Suprapubic skin (tissue), 4 donors: ENCODE measurements at regions not wholly inside any gene's neighbourhood (a gene's known extent, or its start where the extent isn't known, plus 50 kb on each side); places are given as distances from the start of the nearest gene placed in this dataset.

ENCODE experiments used
- DNase-seq, 2 donors: peaks; one replicate each; pipeline ENCODE4 v3.0.0-alpha.2; 2019; ENCODE audit warnings: low spot score in 2 of 2
- H3K27ac ChIP-seq: fragments of 200-600 bp; sonication (generic); one replicate; pipeline ENCODE4 v1.5.1; 2019
- H3K27me3 ChIP-seq: fragments of 200-600 bp; sonication (generic); one replicate; pipeline ENCODE4 v1.5.1; 2019
- H3K36me3 ChIP-seq: fragments of 200-600 bp; sonication (generic); one replicate; pipeline ENCODE4 v1.5.1; 2019
- H3K4me1 ChIP-seq: fragments of 200-600 bp; sonication (generic); one replicate; pipeline ENCODE4 v1.5.1; 2019
- H3K4me3 ChIP-seq: fragments of 200-600 bp; sonication (generic); one replicate; pipeline ENCODE4 v1.5.1; 2019; ENCODE audit warnings: mild to moderate bottlenecking
- H3K9me3 ChIP-seq: fragments of 200-600 bp; sonication (generic); one replicate; pipeline ENCODE4 v1.5.1; 2019
- EP300 ChIP-seq: sonication (generic); formaldehyde crosslinking; IDR thresholded peaks from one replicate; pipeline ENCODE4 v1.6.1; 2017; ENCODE audit warnings: antibody characterized with exemption
- POLR2A ChIP-seq, 2 donors: fragments of 450-650 bp; IDR thresholded peaks; one replicate each; pipeline ENCODE4 v1.6.1; 2017; ENCODE audit warnings: antibody characterized with exemption in 2 of 2, mild to moderate bottlenecking in 2 of 2, moderate library complexity in 2 of 2
- POLR2AphosphoS5 ChIP-seq, 3 donors: sonication (generic); formaldehyde crosslinking; IDR thresholded peaks; one replicate each; pipeline ENCODE4 v1.6.1; 2017; ENCODE audit warnings: antibody characterized with exemption in 3 of 3
- WGBS: methylation state at CpG from one replicate; pipeline ENCODE4 v1.1.5; 2018; 5-methylcytosine and 5-hydroxymethylcytosine counted together
- TF ChIP-seq, protein P1 (sequence below), 2 donors: fragments of 200-600 bp in 1 of 2; fragments of 450-650 bp in 1 of 2; sonication (generic) in 1 of 2; IDR thresholded peaks; one replicate each; pipeline ENCODE4 v1.5.1; 2016 to 2019; ENCODE audit warnings: antibody characterized with exemption in 2 of 2, mild to moderate bottlenecking in 1 of 2, moderate library complexity in 1 of 2

DNA sequence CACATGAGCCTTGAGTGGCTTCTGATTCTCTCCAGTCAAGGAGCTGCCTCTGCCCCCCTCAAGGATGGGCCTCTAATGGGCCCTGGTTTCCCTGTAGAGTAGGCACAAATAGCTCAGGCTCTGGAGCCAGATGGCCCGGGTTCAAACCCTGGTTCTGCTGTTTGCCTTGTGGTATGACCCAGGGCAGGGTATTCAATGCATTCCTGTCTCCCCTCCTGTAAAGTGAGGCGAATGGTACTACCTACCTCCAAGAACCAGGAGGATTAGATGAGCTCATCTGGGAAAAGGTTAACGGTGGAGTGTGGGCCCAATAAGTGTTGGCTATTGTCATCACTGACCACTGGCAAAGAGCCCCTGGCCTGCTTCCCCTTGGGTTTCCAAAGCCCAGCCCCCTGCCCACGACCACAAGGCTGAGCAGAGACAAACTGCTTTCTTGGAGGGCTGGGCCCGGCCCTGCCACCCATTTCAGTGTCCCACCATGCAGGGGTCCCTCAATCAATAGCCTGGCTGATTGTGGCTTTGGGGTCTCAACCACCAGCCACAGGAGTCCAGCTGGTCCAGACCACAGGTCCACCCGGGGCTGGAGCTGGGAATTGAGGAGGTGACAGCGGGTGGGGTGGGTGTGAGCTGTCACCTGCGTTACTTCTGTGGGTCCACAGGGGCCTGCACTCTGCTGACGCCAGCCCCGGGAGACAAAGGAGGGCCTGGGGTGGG is 115.6 kb upstream of the RUNX3 start:
- Histone ChIP-seq H3K9me3 (no peaks in the 10 kb centered on the region), H3K36me3 (no peaks in the 10 kb centered on the region), H3K27me3 (peaks cover 16% of the 10 kb centered on the region), H3K4me1 (no peaks in the 10 kb centered on the region), H3K4me3 (no peak overlapping the region), H3K27ac (no peak overlapping the region)
- DNase-seq: no peak
- TF ChIP-seq POLR2A (IDR thresholded peaks at IDR 0.05): no peak
- TF ChIP-seq, protein P1, sequence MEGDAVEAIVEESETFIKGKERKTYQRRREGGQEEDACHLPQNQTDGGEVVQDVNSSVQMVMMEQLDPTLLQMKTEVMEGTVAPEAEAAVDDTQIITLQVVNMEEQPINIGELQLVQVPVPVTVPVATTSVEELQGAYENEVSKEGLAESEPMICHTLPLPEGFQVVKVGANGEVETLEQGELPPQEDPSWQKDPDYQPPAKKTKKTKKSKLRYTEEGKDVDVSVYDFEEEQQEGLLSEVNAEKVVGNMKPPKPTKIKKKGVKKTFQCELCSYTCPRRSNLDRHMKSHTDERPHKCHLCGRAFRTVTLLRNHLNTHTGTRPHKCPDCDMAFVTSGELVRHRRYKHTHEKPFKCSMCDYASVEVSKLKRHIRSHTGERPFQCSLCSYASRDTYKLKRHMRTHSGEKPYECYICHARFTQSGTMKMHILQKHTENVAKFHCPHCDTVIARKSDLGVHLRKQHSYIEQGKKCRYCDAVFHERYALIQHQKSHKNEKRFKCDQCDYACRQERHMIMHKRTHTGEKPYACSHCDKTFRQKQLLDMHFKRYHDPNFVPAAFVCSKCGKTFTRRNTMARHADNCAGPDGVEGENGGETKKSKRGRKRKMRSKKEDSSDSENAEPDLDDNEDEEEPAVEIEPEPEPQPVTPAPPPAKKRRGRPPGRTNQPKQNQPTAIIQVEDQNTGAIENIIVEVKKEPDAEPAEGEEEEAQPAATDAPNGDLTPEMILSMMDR (IDR thresholded peaks at IDR 0.05): no peak
- TF ChIP-seq POLR2AphosphoS5 (IDR thresholded peaks at IDR 0.05): no peak
- no peak for TF ChIP-seq EP300
- 68% methylated on average over 6 of the region's 10 CpGs for WGBS

DNA sequence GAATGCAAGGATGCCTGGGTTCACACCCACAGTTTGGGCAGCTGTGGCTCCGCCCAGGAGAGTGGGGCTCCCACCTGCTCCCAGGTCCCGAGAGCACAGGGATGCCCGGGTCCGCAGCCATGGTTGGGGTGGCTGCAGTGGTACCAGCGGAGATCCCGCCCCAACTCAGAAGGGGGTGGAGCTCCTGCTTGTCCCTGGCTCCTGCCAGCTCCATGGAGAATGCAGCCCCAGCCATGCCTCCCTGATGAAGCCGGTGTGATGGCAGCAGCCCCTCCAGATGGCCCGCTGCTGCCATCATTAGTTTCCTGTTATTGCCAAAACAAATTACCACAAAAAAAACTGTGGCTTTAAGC is 113.1 kb upstream of the RUNX3 start:
- Histone ChIP-seq H3K36me3 (no peaks in the 10 kb centered on the region), H3K4me3 (no peak overlapping the region), H3K4me1 (no peaks in the 10 kb centered on the region), H3K27ac (no peak overlapping the region), H3K9me3 (no peaks in the 10 kb centered on the region), H3K27me3 (peaks cover 25% of the 10 kb centered on the region)
- TF ChIP-seq, protein P1 (IDR thresholded peaks at IDR 0.05): no peak
- no peak for TF ChIP-seq POLR2AphosphoS5 (IDR thresholded peaks at IDR 0.05)
- no peak for TF ChIP-seq EP300
- no peak for TF ChIP-seq POLR2A (IDR thresholded peaks at IDR 0.05)
- WGBS: 93% methylated on average over 2 of the region's 8 CpGs
- no peak for DNase-seq

DNA sequence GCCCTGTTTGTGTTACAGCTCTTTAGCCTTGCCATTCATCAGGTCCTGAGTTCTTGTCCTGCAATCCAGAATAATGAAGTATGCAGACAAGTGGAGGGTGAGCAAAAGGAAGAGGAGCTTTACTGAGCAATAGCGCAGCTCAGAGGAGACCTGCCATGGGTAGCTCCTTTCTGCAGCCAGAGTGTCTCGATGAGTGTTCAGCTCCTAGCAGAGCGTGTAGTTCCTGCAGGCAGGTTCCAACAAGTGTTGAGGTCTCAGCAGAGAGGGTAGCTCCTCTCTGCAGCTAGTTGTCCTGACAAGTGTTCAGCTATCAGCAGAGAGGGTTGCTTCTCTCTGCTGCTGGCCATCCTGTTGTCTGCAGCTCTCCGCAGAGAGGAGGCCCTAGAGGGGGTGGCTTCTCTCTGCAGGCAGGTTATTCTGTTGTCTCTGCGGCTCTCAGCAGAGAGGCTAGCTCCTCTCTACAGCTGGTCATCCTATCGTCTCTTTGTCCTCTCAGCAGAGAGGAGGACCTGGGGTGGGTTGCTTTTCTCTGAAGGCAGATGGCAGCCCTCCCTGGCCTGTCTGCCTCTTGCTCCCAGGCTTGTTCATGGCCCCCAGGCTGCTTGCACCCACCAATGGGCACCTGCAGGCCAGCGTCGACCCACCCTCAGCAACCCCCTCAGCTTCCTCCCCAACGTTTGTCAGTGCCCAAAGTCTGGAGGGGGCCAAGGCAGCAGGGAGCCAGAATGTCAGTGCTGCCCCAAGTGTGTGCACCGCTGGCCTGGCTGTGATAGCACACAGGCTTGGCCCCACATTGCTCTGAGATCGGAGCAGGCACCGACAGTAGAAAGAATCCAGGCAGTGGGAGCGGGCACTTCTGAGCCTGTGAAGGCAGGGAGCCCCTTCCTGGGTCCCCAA is 112.5 kb upstream of the RUNX3 start:
- Histone ChIP-seq H3K4me3 (no peak overlapping the region), H3K27ac (no peak overlapping the region), H3K36me3 (no peaks in the 10 kb centered on the region), H3K9me3 (no peaks in the 10 kb centered on the region), H3K27me3 (peaks cover 24% of the 10 kb centered on the region), H3K4me1 (no peaks in the 10 kb centered on the region)
- WGBS: 40% methylated on average over 7 of the region's 13 CpGs
- no peak for DNase-seq
- no peak for TF ChIP-seq POLR2AphosphoS5 (IDR thresholded peaks at IDR 0.05)
- TF ChIP-seq, protein P1 (IDR thresholded peaks at IDR 0.05): no peak
- no peak for TF ChIP-seq POLR2A (IDR thresholded peaks at IDR 0.05)
- TF ChIP-seq EP300: no peak

DNA sequence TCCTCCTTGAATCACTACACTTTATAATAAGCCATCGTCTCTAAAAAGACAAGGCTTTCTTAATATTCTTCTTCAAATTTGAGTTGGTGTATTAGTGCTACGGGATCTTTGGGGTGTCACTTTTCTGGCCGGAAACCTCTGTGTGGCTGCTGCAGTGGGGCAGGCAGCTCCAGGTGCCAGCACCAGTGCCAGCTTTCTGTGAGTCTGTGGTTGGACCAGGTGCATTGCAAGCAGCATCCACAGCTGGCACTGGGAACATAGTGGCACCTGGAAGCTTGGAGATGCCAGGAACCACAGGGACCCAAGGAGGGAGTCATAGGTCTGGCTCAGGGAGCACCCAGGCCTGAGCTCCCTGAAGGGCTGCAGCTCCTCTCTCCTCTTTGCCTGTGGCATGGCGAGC is 111.8 kb upstream of the RUNX3 start:
- TF ChIP-seq POLR2AphosphoS5 (IDR thresholded peaks at IDR 0.05) (no peak), POLR2A (IDR thresholded peaks at IDR 0.05) (no peak), EP300 (no peak)
- TF ChIP-seq, protein P1 (IDR thresholded peaks at IDR 0.05): no peak
- peaks cover 24% of the 10 kb centered on the region for H3K27me3 ChIP-seq
- H3K9me3 ChIP-seq: no peaks in the 10 kb centered on the region
- H3K27ac ChIP-seq: no peak overlapping the region
- DNase-seq: no peak
- H3K4me1 ChIP-seq: no peaks in the 10 kb centered on the region
- H3K36me3 ChIP-seq: no peaks in the 10 kb centered on the region
- H3K4me3 ChIP-seq: no peak overlapping the region
- WGBS: 43% methylated on average over 3 of the region's 4 CpGs

GRCh38 chr1:25040122-25040685 is 110.1 kb upstream of the RUNX3 start:
- Histone ChIP-seq H3K27ac (no peak overlapping the region), H3K9me3 (no peaks in the 10 kb centered on the region), H3K36me3 (no peaks in the 10 kb centered on the region), H3K27me3 (peaks cover 24% of the 10 kb centered on the region), H3K4me1 (no peaks in the 10 kb centered on the region), H3K4me3 (no peak overlapping the region)
- no peak for DNase-seq
- 80% methylated on average over 11 of the region's 11 CpGs for WGBS
- no peak for TF ChIP-seq POLR2AphosphoS5 (IDR thresholded peaks at IDR 0.05)
- TF ChIP-seq EP300: no peak
